ENCODE measurements at regions not wholly inside any gene's neighbourhood (a gene's known extent, or its start where the extent isn't known, plus 50 kb on each side); places are given as distances from the start of the nearest gene placed in this dataset.

- H3K4me3 ChIP-seq (ENCODE audit: low read depth in 2 of 2, low read length in 2 of 2): no peak overlapping the region
- no peaks in the 10 kb centered on the region for H3K36me3 ChIP-seq (ENCODE audit: control insufficient read depth, insufficient read depth, low read length)
- in situ Hi-C loops (cut with HindIII; ENCODE audit: low pct_unique_long_range_greater_than_20kb, low sequenced_read_pairs): no loop called here
- ATAC-seq: no peak
- BruUV-seq (replicated peaks): no TSS peak
- CTCF ChIA-PET: no interaction called here
- no peaks in the 10 kb centered on the region; the same call in 1 of the 2 replicates for H3K27me3 ChIP-seq (ENCODE audit: control insufficient read depth, insufficient read depth, low read length)
- intact Hi-C loops (cut with micrococcal nuclease; ENCODE audit: unreplicated experiment): no loop called here
- no peak overlapping the region for H3K27ac ChIP-seq (ENCODE audit: low read length)
- no peaks in the 10 kb centered on the region for H3K9me3 ChIP-seq (ENCODE audit: control insufficient read depth, insufficient read depth, low read depth, low read length)
- TF ChIP-seq SIN3A (IDR thresholded peaks at IDR 0.05; ENCODE audit: borderline replicate concordance, insufficient read depth, low read depth, low read length) (no peak), POLR2AphosphoS5 (IDR thresholded peaks at IDR 0.05; ENCODE audit: low read depth, low read length) (no peak), REST (IDR thresholded peaks at IDR 0.05; ENCODE audit: insufficient read depth in 1 of 2, low read depth in 2 of 2, low read length in 1 of 2) (no peak), CTCF (IDR thresholded peaks at IDR 0.05) (no peak), TCF7L2 (IDR thresholded peaks at IDR 0.05; ENCODE audit: low read depth, low read length) (no peak)
- POLR2A ChIA-PET: no interaction called here
- DNase-seq (ENCODE audit: low read depth, low spot score): no peak
- H3K4me1 ChIP-seq (ENCODE audit: control insufficient read depth, insufficient read depth, low read length): no peaks in the 10 kb centered on the region
Observed at GRCh38 chr6:113308266-113308665, 548.9 kb upstream of the MARCKS start.

- H3K4me3 ChIP-seq (ENCODE audit: low read depth in 2 of 2, low read length in 2 of 2): no peak overlapping the region
- intact Hi-C loops (cut with micrococcal nuclease; ENCODE audit: unreplicated experiment) (no loop called here), in situ Hi-C loops (cut with HindIII; ENCODE audit: low pct_unique_long_range_greater_than_20kb, low sequenced_read_pairs) (no loop called here)
- ATAC-seq: no peak
- CTCF ChIA-PET: no interaction called here
- BruUV-seq (replicated peaks): no TSS peak
- H3K27ac ChIP-seq (ENCODE audit: low read length): no peak overlapping the region
- no peaks in the 10 kb centered on the region for H3K9me3 ChIP-seq (ENCODE audit: control insufficient read depth, insufficient read depth, low read depth, low read length)
- POLR2A ChIA-PET: no interaction called here
- DNase-seq (ENCODE audit: low read depth, low spot score): no peak
- TF ChIP-seq CTCF (IDR thresholded peaks at IDR 0.05) (no peak), TCF7L2 (IDR thresholded peaks at IDR 0.05; ENCODE audit: low read depth, low read length) (no peak), SIN3A (IDR thresholded peaks at IDR 0.05; ENCODE audit: borderline replicate concordance, insufficient read depth, low read depth, low read length) (no peak), REST (IDR thresholded peaks at IDR 0.05; ENCODE audit: insufficient read depth in 1 of 2, low read depth in 2 of 2, low read length in 1 of 2) (no peak), POLR2AphosphoS5 (IDR thresholded peaks at IDR 0.05; ENCODE audit: low read depth, low read length) (no peak)
- no peaks in the 10 kb centered on the region for H3K36me3 ChIP-seq (ENCODE audit: control insufficient read depth, insufficient read depth, low read length)
- no peaks in the 10 kb centered on the region for H3K4me1 ChIP-seq (ENCODE audit: control insufficient read depth, insufficient read depth, low read length)
- no peaks in the 10 kb centered on the region; the same call in 1 of the 2 replicates for H3K27me3 ChIP-seq (ENCODE audit: control insufficient read depth, insufficient read depth, low read length)
Observed at GRCh38 chr6:113313841-113314240, 543.3 kb upstream of the MARCKS start.
